ENCODE measurements at regions not wholly inside any gene's neighbourhood (a gene's known extent, or its start where the extent isn't known, plus 50 kb on each side); places are given as distances from the start of the nearest gene placed in this dataset.
"Not testable (repeated sequence)": the region's sequence is repeated elsewhere in the genome, so short reads cannot be mapped to it uniquely, and the experiment has no call there.

DNA sequence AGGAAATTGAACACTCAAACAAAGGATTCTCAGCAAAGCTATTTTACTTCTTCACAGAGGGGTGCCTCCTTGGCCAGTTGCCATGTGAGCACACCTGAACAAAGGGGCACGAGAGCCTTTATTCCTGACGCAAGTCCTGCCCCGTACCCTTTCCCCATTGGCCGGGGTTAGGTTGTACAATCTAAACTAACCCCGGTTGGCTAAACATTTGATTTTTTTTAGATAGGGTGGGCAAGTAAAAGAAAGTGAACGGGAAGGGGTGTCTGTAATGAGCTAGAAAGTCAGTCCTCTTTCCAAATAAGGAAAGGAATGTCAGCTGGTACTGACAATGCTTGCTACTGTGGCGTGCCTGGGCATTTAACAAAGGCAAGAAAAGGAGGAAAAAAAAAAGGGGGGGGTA lies 135.5 kb upstream of the CDKN3 start:
- no peak for DNase-seq

DNA sequence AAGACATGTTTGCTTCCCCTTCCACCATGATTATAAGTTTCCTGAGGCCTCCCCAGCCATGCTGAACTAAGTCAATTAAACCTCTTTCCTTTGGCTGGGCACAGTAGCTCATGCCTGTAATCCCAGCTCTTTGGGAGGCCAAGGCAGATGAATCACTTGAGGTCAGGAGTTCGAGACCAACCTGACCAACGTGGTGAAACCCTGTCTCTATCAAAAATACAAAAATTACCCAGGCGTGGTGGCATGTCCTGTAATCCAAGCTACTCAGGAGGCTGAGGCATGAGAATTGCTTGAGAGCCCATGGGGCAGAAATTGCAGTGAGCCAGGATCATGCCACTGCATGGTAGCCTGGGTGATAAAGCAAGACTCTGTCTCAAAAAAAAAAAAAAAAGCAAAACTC lies 130.2 kb upstream of the CDKN3 start:
- not testable (repeated sequence) for DNase-seq

DNA sequence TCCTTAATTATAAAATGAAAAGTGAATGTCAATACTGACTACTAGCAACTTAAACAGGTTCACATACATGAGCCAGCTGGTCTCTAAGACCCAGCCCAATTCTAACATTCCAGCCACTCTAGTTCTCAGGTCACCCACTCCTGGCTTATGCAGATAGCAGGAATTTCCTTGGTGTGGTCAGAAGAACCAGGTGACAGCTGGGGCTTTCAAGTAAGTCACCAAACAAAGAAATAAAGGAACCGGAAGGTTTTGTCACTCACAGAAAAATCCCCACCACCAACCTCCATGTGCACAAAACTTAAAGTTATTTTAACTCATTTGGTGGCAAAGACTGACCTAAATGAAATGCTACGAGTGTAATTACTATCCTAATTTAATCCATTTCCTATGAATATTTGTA lies 129.6 kb upstream of the CDKN3 start:
- no peak for DNase-seq

DNA sequence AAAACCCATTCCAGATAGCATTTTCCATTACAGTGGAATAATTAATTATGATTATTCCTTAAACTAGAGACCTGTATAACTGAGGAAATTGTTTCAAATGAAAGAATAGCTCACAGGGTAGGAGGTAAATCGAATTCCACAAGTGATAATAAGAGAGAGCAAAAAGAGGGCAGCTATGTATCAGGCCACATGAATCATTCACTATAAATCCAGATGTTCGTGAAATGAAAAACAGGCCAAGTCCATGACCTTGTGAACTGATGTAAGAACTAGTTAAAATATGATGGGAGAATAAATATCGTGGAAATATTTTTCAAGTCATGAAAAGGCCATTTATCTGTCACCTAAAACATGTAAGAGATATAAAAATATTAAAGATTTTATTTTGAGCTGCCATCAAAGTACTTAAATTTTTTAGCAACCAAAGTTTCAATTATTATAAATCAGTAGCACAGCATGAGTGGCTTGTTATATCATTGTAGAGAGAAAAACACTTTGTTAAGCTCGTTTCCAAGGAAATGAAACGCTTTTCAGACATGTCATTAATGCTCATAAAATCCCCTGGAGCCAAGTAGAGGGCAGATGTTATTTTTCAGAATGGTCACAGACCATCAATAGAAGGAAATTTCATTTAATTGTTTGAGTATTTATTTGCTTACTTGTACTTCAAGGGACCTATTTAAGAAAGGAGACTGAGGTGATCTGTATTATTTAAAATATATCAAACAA lies 120.6 kb upstream of the CDKN3 start:
- DNase-seq: no peak

DNA sequence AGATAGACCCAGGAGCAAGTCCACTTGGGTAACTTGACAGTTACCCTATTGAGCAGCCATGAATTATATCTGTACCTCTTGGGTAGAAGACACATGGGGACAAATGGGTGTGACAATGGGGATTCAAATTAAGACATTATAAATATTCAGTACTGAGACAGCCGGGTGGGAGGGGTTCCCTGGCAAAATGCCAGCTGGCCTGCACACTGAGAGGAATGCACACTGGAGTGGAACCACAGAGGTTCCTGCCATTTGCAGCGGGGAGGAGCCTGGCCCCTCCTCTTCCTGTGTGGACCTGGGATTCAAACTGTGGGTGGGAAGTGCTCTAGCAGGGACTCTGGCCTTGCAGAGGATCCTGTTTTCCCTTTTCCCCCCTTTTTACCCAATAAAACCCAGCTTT lies 118.7 kb upstream of the CDKN3 start:
- DNase-seq: peak in 1 of 2 donors; percentile 3

DNA sequence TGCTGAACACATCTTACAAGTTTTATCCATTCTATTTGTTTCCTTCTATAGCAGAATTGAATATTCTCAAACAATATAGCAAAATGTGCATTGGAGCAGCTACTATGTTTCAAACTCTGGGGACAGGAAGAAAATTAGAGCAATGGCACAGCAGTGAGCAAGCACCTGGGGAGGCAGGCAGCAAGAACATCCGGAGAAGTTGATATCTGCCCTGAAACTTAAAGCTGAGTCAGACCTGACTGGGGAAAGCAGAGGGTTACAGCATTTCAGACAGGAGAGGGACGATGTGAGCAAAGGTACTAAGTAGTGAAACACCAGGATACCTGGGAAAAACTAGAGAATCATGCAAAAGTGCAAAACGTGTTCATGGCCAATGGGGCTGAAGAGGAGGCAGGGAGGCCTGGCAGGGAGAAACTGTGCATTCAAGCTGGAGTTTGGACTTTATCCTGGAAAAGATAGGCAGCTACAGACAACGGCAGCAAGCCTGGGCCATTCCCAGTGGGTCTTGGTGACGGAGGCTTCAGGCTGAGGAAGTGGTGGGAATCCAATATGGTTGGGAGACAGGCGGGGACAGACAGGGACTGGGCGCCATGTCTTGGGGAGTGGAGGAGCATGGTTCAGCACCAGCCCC lies 118.0 kb upstream of the CDKN3 start:
- DNase-seq: no peak

DNA sequence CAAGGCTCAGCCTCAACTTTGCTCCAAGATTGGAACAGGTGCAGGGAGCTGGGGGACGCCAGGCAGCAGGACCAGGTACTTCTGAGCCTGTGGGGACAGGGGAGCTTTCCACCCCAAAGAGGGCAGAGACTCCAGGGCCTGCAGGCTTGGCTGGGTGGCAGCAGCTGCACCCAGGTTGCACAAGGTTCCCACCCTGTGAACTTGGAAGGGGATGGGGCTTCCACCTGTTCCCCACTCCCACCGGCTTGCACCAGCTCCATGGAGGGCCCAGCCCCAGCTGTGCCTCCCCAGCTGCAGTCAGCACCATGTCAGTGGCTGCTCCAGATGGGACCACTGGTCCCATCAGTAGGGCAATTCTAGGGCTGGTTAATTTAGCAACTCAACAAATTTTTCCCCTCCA lies 114.0 kb upstream of the CDKN3 start:
- no peak for DNase-seq

DNA sequence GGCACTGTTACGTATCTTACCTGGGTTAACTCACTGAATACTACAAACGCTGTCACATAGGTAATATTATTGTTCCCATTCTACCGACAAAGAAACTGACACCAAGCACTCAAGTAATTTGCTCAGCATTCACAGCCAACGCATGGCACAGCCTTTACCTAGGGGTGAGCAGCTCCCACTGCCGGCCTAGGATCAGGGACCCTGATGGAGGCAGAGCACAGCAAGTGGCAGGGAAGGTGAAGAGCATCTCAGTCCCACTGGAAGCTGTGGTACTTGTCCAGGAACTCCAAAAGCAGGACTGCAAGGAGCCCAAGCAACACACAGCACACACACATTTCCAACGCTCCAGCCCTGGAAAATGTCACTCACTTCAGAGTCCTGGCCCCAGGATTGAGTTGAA lies 111.8 kb upstream of the CDKN3 start:
- no peak for DNase-seq

DNA sequence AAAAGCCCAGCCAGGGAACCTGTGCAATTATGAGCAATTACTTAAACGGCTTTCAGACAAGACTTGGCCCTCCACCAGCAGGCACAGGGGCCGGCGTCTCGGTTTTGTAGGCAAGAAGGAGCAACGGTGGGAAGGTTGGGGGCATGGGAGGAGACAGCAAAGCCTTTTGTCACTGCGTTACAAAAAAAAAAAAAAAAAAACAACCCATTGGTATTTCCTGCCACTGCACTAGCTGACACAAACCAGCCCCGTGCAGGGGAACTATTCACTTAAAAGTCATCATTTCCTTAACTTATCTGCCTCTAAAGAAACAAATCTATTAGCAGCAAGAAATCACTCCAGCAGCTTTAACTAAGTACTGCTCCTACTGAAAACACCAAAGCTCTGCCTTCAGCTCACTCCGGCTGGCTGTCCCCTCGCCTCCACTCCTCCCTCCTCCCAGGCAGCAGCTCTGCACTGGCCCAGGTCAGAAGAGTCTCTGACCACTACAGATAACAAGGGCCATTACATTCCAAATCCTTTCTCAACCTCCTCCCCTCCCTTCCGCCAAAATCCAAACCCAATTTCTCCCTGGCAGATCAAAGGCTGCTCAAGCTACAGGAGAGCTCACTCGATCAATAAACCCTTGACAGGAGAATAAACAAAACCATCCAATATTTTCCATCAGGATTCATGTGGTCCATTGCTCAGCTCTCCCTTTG lies 105.2 kb upstream of the CDKN3 start:
- no peak for DNase-seq

DNA sequence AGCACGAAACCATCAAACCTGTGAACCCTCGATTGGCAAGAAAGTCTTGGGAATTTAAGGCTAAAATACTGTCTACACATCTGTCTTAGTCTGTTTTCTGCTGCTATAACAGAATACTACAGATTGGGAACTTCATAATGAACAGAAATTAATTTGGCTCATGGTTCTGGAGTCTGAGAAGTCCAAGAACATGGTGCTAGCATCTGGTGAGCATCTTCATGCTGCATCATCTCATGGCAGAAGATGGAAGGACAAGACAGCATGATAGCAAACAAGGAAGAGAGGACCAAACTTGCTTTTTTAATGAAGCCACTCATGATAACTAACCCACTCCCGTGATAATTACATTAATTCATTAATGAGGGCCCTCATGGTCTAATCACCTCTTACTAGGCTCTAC lies 102.0 kb upstream of the CDKN3 start:
- no peak for DNase-seq

DNA sequence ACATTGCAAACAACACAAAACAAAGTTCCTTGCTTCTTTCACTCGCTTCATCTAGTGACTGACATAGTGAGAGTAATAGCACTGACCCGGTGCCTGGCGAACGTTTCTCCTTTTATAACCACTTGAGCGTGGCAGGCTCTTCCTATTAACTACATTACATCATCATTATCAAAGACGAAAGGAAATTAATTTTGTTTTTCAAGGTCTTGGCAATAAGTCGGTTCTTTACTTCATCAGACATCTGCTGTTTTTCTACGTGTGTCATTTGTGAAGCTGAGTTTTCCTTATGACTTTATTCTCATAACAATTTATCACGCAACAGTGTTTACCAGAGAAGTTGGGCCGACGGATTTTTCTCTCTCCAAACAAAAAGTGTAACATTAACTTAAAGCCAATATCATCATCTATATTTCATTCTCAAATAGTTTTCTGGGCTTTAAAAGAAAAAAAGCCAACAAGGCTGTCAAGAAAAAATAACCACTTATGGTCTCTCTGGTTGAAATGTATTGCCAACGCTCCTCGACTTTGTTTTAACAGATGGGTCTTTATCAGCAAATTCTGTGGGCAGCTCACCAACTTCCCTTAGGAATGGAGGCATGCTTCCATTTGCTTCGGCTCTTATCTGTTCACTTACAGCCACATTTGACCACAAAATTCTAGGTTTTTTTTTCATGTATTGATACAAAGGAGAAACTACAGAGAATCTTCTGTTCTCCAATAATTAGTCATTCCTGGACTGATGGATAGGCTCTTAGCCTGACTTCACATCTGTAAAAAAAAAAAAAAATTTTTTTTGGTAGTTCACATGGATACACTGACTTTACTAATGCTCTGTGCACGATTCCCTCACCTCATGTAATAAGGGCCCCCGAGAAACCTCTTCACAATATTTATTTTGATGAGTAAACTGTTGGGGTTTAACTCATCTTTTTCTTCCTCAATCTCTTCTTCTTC lies 97.1 kb upstream of the CDKN3 start:
- DNase-seq: no peak

DNA sequence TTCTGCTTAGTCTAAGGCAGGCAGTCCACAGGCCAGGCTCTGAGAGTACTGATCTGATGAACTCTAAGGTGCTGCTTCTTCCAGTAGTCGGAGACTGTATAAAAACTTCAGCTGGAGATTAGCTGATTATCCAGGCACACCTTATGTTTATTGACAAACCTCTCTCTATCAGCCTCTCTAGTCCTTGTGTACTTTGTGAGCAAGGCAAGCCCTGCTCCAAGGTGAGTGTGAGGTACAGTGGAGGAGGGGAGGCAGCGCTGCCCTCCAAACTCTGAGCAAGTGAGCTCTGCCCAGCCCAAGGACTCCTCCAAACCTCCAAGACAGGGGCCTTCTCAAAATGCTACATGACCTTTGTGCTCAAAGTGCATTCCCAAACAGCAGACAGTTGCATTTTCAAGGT lies 95.9 kb upstream of the CDKN3 start:
- no peak for DNase-seq

DNA sequence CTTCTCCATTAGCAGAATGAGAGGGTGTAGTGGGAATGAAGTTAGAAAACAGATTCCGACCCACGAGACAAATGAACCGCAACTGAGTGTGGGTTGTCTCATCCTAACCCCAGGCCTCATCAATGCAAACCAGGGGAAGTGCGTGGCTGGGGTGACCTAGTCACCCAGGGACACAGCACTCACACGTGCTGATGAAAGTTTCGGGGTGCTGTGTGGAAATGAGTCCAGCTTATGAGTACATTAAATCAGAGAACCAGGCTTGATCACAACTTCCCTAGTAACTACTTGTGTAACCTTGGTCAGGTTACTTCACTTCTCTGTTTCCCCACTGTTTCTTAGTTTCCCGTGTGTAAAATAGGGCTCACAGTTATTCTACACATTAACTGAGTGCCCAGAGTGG lies 95.4 kb upstream of the CDKN3 start:
- no peak for DNase-seq

DNA sequence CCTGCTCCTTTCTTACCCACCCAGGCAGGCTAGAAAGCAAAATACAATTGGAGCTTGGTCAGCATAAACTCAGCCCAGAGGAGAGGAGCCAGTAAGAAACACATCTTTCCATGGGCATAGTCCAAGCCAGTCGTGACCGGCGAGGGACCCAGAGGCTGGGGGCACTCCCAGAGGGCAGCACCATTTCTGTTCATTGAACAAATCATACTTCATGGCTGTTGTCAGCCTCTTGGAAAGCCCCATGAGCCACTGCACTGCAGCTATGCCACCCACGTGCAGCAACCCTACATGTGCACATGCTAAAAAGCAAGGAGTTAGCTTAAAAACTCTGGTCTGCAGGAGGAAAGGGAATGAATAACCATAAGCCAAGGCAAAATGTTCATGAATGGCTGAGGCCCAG lies 90.0 kb upstream of the CDKN3 start:
- DNase-seq: no peak

DNA sequence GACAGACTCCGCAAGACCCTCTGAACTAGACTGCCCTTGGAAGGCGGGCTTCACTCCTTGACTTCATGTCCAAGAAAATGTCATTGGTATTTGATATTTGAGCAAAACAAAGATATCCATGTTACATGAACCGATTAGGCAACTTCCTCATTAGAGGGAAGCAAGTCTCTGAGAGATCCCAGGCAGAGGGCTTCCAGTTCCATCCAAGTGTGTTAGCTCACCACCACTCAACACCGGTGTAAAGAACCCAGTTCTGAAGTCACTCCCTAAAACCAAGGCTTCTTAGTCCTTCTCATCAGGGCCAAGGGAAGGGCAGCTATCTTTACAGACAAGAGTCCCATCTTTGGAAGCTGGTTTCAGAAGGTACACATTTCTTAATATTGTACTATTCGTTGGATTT lies 87.2 kb upstream of the CDKN3 start:
- DNase-seq: no peak

DNA sequence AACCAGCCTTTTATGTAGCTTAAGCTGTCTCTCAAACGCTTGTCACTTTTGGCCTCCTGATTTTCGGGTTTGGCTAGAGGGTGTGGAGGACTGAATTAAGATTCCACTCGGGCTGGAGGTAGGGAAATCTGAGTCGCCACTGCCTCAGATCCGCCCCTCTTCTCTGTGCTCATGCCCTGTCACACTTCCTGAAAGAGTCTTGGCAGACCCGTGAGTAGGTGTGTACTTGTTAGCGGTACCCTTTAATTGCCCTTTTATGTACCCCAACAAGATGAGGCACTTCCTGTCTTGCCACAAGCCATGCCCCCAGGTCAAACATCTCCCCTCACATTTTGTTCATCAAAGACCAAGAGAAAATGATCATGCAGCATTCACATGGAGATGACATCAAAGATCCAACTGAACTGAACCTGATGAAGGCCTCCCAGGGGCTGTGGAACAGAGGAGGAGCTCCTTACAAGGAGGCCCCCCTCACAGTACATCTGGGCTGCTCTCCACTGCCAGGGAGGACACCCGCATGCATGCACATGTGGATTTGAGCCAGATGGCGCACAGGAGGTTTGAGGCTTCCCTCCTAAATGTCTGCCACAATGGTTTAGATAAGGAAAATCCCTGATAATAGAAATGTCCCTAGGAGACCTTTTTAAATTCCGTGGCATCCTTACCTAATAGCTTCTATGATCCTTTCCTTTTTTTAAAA lies 86.5 kb upstream of the CDKN3 start:
- DNase-seq: no peak

DNA sequence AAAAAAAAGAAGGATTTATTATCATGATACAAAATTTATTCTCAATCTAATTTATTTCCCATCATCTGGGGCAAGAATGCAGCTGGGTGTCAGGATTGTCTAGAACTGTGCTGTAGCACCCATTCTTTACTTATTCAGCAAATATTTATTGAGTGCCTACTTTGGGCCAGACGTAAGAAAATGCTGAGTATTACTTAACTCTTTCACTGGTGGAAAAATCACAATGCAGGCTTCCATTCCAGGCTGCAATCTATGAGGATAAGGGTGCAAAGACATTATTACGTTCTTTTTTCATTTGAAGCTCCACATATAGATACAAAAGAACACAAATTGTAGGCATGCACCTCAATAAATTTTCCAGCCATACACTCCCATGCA lies 86.0 kb upstream of the CDKN3 start:
- DNase-seq: no peak

DNA sequence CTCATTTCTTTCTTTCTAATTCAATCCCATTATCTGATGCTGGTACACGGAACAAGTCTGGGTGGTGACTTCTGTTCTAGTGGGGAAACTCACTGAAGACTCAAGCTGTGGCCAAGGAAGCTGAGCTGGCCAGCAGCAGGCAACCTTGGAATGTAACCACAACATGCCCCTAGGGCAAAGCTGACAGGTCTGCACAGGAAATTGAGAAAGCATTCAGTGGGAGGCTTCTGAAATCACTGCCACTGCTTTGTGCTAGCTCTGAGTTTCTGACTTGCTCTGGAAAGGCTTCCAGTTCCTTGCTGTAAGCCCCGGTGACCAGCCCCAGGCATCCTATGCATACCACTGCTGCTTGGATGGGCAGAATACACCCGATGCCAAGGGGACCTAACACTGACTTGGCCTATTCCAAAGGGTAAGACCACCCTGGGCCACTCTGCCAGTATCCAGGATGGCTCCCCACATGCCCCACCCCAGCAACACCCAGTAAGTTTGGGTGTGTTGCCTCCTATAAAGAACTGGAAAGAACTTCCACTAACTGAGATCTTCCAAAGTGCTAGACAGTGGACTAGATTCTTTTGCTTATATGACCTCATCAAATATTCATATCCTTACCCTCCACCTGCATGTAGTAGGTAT lies 84.5 kb upstream of the CDKN3 start:
- no peak for DNase-seq

DNA sequence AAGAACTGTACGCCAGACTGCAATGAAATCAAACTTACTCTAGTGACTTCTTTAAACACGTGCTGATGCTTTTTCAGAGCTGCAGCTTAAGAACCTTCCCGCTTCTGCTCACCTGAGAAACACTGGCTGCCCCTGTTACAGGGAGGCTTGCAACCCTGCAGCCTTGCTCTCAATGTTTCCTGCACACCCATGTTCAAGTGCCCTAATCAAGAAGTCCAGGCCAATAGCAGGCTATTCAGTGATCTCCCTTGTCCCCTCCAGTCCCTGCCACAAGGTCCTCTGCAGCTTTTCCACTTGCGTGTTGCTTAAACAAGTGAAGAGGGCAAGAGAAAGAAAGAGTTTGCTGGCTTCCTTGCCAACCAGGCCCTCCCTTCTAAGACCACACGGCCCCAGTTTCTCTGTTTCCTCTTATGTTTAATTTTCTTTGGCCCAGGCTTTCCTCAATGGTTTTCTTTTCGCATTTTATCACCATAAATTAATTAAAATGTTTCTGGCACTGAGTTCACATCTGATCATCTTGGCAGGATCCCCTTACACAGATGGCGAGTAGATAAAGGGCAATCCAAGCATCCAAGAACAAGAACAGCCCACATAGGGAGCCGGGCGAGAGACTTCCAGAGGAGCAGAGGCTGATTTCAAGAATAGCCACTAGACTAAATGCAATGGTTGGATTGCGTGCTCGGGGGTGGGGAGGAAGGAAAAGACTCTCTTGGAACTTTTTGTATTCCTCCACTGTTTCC lies 82.3 kb upstream of the CDKN3 start:
- DNase-seq: no peak

DNA sequence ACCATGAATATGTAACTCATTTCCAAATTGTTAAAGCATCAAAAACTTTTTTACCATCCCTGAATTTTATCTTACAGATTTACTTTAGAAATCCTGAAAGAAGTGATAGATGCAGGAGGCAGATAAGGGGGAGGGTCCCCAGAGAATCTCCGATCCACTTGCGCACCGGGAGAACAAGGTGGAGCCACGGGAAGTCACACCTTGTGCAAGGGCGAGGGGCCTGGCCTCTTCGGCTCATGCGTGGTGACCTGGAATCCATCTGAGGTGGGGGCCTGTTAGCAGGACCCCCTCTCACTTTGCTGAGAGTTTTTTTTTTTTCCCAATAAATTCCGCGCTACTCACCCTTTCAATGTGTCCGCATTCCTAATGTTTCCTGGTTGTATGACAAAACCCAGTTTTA lies 80.2 kb upstream of the CDKN3 start:
- no peak for DNase-seq

DNA sequence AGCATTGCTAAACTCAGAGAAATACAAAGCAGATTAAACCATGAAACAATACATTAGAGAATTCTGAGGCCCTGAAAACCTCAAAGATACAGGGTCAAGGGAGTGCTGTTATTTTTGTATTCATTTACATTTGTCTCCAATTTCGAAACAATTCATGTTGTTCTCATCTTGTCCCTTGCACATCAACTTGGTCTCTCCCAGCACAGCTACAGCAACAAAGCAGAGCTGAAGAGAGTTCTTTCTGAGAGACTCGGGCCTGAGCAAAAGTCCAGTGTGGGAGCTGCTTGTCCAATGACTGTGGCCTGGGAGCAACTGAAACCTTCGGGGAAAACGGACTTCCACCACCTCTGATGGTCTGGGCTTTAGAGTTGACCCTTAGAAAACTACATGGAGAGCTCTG lies 79.4 kb upstream of the CDKN3 start:
- no peak for DNase-seq

All from stimulated activated CD4-positive, alpha-beta T cell treated with anti-CD3 and anti-CD28 coated beads, Interleukin-2, amount 100 ng/mL, for 24 hours (primary cell).